Breast epithelium (tissue), 4 donors: ENCODE measurements at regions not wholly inside any gene's neighbourhood (a gene's known extent, or its start where the extent isn't known, plus 50 kb on each side); places are given as distances from the start of the nearest gene placed in this dataset.

Experiments used
- DNase-seq, 2 donors: peaks; one replicate each; pipeline ENCODE4 v3.0.0-alpha.2; 2019; ENCODE audit warnings: low spot score in 2 of 2
- H3K27ac ChIP-seq, 2 donors: fragments of 200-600 bp; sonication (generic) in 1 of 2; one replicate each; pipeline ENCODE4 v1.5.1; 2016 to 2019; ENCODE audit warnings: mild to moderate bottlenecking in 1 of 2
- H3K27me3 ChIP-seq, 2 donors: fragments of 200-600 bp; sonication (generic) in 1 of 2; one replicate each; pipeline versions ENCODE4 v1.5.1 to v1.6.0; 2017 to 2019; ENCODE audit warnings: control low read depth in 1 of 2, mild to moderate bottlenecking in 1 of 2
- H3K36me3 ChIP-seq: fragments of 200-600 bp; one replicate; pipeline ENCODE4 v1.5.1; 2019
- H3K4me1 ChIP-seq, 2 donors: fragments of 200-600 bp; sonication (generic); one replicate each; pipeline ENCODE4 v1.5.1; 2016 to 2019; ENCODE audit warnings: control low read depth in 1 of 2
- H3K4me3 ChIP-seq, 3 donors: fragments of 200-600 bp; sonication (generic); 1 replicate in 2 of 3; 2 replicates in 1 of 3; pipeline ENCODE4 v1.5.1; 2016 to 2019; ENCODE audit warnings: mild to moderate bottlenecking in 3 of 3, moderate library complexity in 2 of 3
- H3K9me3 ChIP-seq, 2 donors: fragments of 200-600 bp; sonication (generic) in 1 of 2; one replicate each; pipeline ENCODE4 v1.5.1; 2016 to 2019; ENCODE audit warnings: control low read depth in 1 of 2
- CTCF ChIP-seq, 3 donors: fragments of 450-650 bp; IDR thresholded peaks; one replicate each; pipeline ENCODE4 v1.5.1; 2016 to 2017; ENCODE audit warnings: antibody characterized with exemption in 3 of 3, mild to moderate bottlenecking in 3 of 3, moderate library complexity in 3 of 3
- POLR2A ChIP-seq: fragments of 450-650 bp; IDR thresholded peaks from one replicate; pipeline ENCODE4 v1.6.1; 2016; ENCODE audit warnings: antibody characterized with exemption, mild to moderate bottlenecking, moderate library complexity
- POLR2AphosphoS5 ChIP-seq, 3 donors: sonication (generic); formaldehyde crosslinking; IDR thresholded peaks; one replicate each; pipeline ENCODE4 v1.6.1; 2017; ENCODE audit warnings: antibody characterized with exemption in 3 of 3
- intact Hi-C: fragments of 100-400 bp; cut with DNase I; formaldehyde crosslinking; loops from one replicate; pipeline ENCODE4 v1.15.1; 2023; ENCODE audit warnings: low total_unique reads

GRCh38 chr17:70988622-70989021 is 819.3 kb downstream of the KCNJ2 start:
- Histone ChIP-seq H3K4me1 (no peaks in the 10 kb centered on the region), H3K9me3 (peaks cover 15 to 20% of the 10 kb centered on the region in 2 donors), H3K4me3 (no peak overlapping the region), H3K36me3 (no peaks in the 10 kb centered on the region), H3K27ac (no peak overlapping the region), H3K27me3 (no peaks in the 10 kb centered on the region)
- DNase-seq: no peak
- TF ChIP-seq POLR2AphosphoS5 (IDR thresholded peaks at IDR 0.05): no peak
- TF ChIP-seq POLR2A: no peak
- TF ChIP-seq CTCF (IDR thresholded peaks at IDR 0.05): no peak
- intact Hi-C loops: no loop called here

GRCh38 chr17:70989280-70989679 is 819.9 kb downstream of the KCNJ2 start:
- Histone ChIP-seq H3K36me3 (no peaks in the 10 kb centered on the region), H3K4me3 (no peak overlapping the region), H3K27ac (no peak overlapping the region), H3K4me1 (no peaks in the 10 kb centered on the region), H3K27me3 (no peaks in the 10 kb centered on the region), H3K9me3 (peaks cover 10 to 19% of the 10 kb centered on the region in 2 donors)
- DNase-seq: no peak
- TF ChIP-seq POLR2A (no peak), CTCF (IDR thresholded peaks at IDR 0.05) (no peak), POLR2AphosphoS5 (IDR thresholded peaks at IDR 0.05) (no peak)
- intact Hi-C loops: no loop called here

GRCh38 chr17:70994194-70994593 is 824.9 kb downstream of the KCNJ2 start:
- no peaks in the 10 kb centered on the region for H3K36me3 ChIP-seq
- H3K4me1 ChIP-seq: no peaks in the 10 kb centered on the region
- DNase-seq: no peak
- no peaks in the 10 kb centered on the region for H3K27me3 ChIP-seq
- no peak overlapping the region for H3K4me3 ChIP-seq
- TF ChIP-seq POLR2A (no peak), CTCF (IDR thresholded peaks at IDR 0.05) (no peak), POLR2AphosphoS5 (IDR thresholded peaks at IDR 0.05) (no peak)
- intact Hi-C loops: no loop called here
- H3K27ac ChIP-seq: no peak overlapping the region
- H3K9me3 ChIP-seq: no peaks in the 10 kb centered on the region

GRCh38 chr17:70995997-70996396 is 826.7 kb downstream of the KCNJ2 start:
- TF ChIP-seq CTCF (IDR thresholded peaks at IDR 0.05) (no peak), POLR2AphosphoS5 (IDR thresholded peaks at IDR 0.05) (no peak), POLR2A (no peak)
- H3K9me3 ChIP-seq: no peaks in the 10 kb centered on the region
- no peaks in the 10 kb centered on the region for H3K36me3 ChIP-seq
- intact Hi-C loops: no loop called here
- H3K27ac ChIP-seq: no peak overlapping the region
- no peak for DNase-seq
- H3K27me3 ChIP-seq: no peaks in the 10 kb centered on the region
- no peak overlapping the region for H3K4me3 ChIP-seq
- H3K4me1 ChIP-seq: no peaks in the 10 kb centered on the region

GRCh38 chr17:71003736-71004135 is 834.4 kb downstream of the KCNJ2 start:
- Histone ChIP-seq H3K9me3 (no peaks in the 10 kb centered on the region), H3K4me1 (no peaks in the 10 kb centered on the region), H3K27ac (no peak overlapping the region), H3K36me3 (no peaks in the 10 kb centered on the region), H3K27me3 (no peaks in the 10 kb centered on the region), H3K4me3 (no peak overlapping the region)
- DNase-seq: no peak
- intact Hi-C loops: no loop called here
- TF ChIP-seq POLR2AphosphoS5 (IDR thresholded peaks at IDR 0.05) (no peak), CTCF (IDR thresholded peaks at IDR 0.05) (no peak), POLR2A (no peak)
